ENCODE measurements at regions not wholly inside any gene's neighbourhood (a gene's known extent, or its start where the extent isn't known, plus 50 kb on each side); places are given as distances from the start of the nearest gene placed in this dataset.
A peak's percentile ranks its signal among the peaks of the same experiment; 100 is the strongest.

- Histone ChIP-seq H3K4me1 (replicated peaks in 1 of 4; ENCODE audit: control insufficient read depth in 3 of 4, insufficient read depth in 4 of 4, low read length in 3 of 4) (peaks cover 0 to 4% (median 2%) of the 10 kb centered on the region in 4 experiments; a peak in 2 of 7 replicates), H3K18ac (ENCODE audit: extremely low read depth, low read length) (no peak overlapping the region), H2BK12ac (ENCODE audit: low read depth, low read length) (0 out of 2 replicates have a peak overlapping the region, but pooled peaks have one; percentile 61), H2BK5ac (ENCODE audit: low read depth, low read length) (no peak overlapping the region), H3K14ac (ENCODE audit: insufficient read length) (no peak overlapping the region), H4K20me1 (replicated peaks in 1 of 2; ENCODE audit: control insufficient read depth in 1 of 2, insufficient read depth in 2 of 2, low read length in 2 of 2) (no peaks in the 10 kb centered on the region), H3K4me2 (ENCODE audit: insufficient read depth in 1 of 2, low read depth in 2 of 2, low read length in 2 of 2) (no peak overlapping the region), H3K9ac (replicated peaks in 1 of 4; ENCODE audit: extremely low read depth in 1 of 4, low read depth in 3 of 4, low read length in 3 of 4) (no peak overlapping the region), H3K4me3 (ENCODE audit: extremely low read depth in 1 of 4, insufficient read depth in 2 of 4, low read depth in 3 of 4, low read length in 4 of 4) (no peak overlapping the region), H3K79me2 (ENCODE audit: control insufficient read depth in 1 of 2, insufficient read depth in 2 of 2, low read length in 2 of 2) (no peaks in the 10 kb centered on the region), H3K23ac (ENCODE audit: insufficient read length) (no peak overlapping the region), H2AFZ (ENCODE audit: low read length) (no peak overlapping the region), H3K4ac (replicated peaks; ENCODE audit: insufficient read length, low read depth, low read length) (no peak overlapping the region), H3K27ac (ENCODE audit: low read depth, low read length) (no peak overlapping the region), H2BK120ac (replicated peaks; ENCODE audit: low read depth, low read length) (no peak overlapping the region), H2BK15ac (ENCODE audit: low read length) (no peak overlapping the region), H3K56ac (replicated peaks; ENCODE audit: insufficient read length, low read depth, low read length) (no peak overlapping the region), H3K36me3 (ENCODE audit: control insufficient read depth in 2 of 4, insufficient read depth in 4 of 4, low read length in 3 of 4) (no peaks in the 10 kb centered on the region; a peak in 1 of 8 replicates), H3K27me3 (replicated peaks in 1 of 4; ENCODE audit: control insufficient read depth in 3 of 4, extremely low read depth in 1 of 4, insufficient read depth in 3 of 4, low read length in 3 of 4) (no peaks in the 10 kb centered on the region), H2AK5ac (ENCODE audit: low read depth, low read length) (no peak overlapping the region), H3K23me2 (ENCODE audit: low read depth, low read length) (no peaks in the 10 kb centered on the region), H4K5ac (ENCODE audit: insufficient read length, low read depth, low read length) (no peak overlapping the region), H3K79me1 (ENCODE audit: low read depth, low read length) (no peaks in the 10 kb centered on the region), H3K9me3 (ENCODE audit: insufficient read depth in 2 of 2, low read depth in 1 of 2, low read length in 1 of 2) (no peaks in the 10 kb centered on the region), H4K91ac (replicated peaks; ENCODE audit: insufficient read length, low read length) (no peak overlapping the region), H4K8ac (ENCODE audit: extremely low read depth, insufficient read depth, low read length) (no peak overlapping the region), H2BK20ac (ENCODE audit: low read length) (peak overlapping the region; percentile 19; the same call in 1 of the 2 replicates)
- TF ChIP-seq RAD21 (IDR thresholded peaks at IDR 0.05 in 1 of 2, conservative IDR thresholded peaks at IDR 0.05 in 1 of 2; ENCODE audit: low read depth in 2 of 2, low read length in 2 of 2), result no peak
- no peak for TF ChIP-seq PHF8 (conservative IDR thresholded peaks at IDR 0.05; ENCODE audit: low read depth, low read length)
- no peak for TF ChIP-seq EGR1 (IDR thresholded peaks at IDR 0.05; ENCODE audit: borderline replicate concordance, low read depth, low read length)
- DNase-seq (ENCODE audit: low read depth in 1 of 2, low spot score in 2 of 2) (no peak), FAIRE-seq (no peak)
- CTCF ChIA-PET (ENCODE audit: partially characterized antibody), result no interaction called here
- POLR2A ChIA-PET (ENCODE audit: partially characterized antibody), result interaction anchor here (1.2 kb wide), 1 partner anchor 156 kb away, joined by 3 read pairs; no protein-coding TSS in a partner anchor
- WGBS, 2 experiments (ENCODE audit: extremely low coverage in 1 of 2, insufficient coverage in 1 of 2, insufficient read length in 1 of 2, insufficient replicate concordance in 2 of 2, low coverage in 1 of 2, low lambda C conversion rate in 2 of 2, missing lambda C conversion rate in 1 of 2), result 79% methylated on average over 5 of the region's 5 CpGs; no CpG with 5 or more reads in 1 of the 2 experiments
Measured at GRCh38 chr5:124591583-124591982, 154.9 kb downstream of the ZNF608 start.

All from H1 (cell line).